HCT116 (cell line): ENCODE measurements at regions not wholly inside any gene's neighbourhood (a gene's known extent, or its start where the extent isn't known, plus 50 kb on each side); places are given as distances from the start of the nearest gene placed in this dataset.

ENCODE experiments used
- ATAC-seq: fragments of 200-7000 bp; cut with Tn5 transposase; 2 replicates; pipeline ENCODE4 v1.9.1; 2020; ENCODE audit warnings: mild to moderate bottlenecking, moderate library complexity
- BruUV-seq: library from RNA; stranded (reverse); fragments of 400-500 nt; replicated peaks from 2 replicates; lab custom pipeline; 2021; lab: Mats Ljungman, UMichigan
- CTCF ChIA-PET: fragments of 300-600 bp; sonication (Branson Sonifier 250); formaldehyde crosslinking; loops from one replicate; lab custom pipeline; 2021; ENCODE audit warnings: antibody characterized with exemption; lab: Charles Lee
- POLR2A ChIA-PET: fragments of 300-600, 350-600 bp; sonication (Branson Sonifier 250); formaldehyde crosslinking; loops from one replicate; lab custom pipeline; 2021; ENCODE audit warnings: antibody characterized with exemption; lab: Charles Lee
- RAD21 ChIA-PET, 2 experiments: fragments of 300-600 bp; sonication (Branson Sonifier 250); formaldehyde crosslinking; loops; one replicate each; lab custom pipeline; 2023; ENCODE audit warnings: low total read pairs in 2 of 2; ENCODE audit not compliant: uncharacterized antibody in 2 of 2, unreplicated experiment in 2 of 2, low non-redundant PET in 1 of 2; lab: Charles Lee
- DNase-seq: peaks from one replicate; pipeline ENCODE4 v3.0.0-alpha.2; 2010; ENCODE audit warnings: low read depth, low spot score
- H2AFZ ChIP-seq: fragments of 200-600 bp; shearing (Covaris generic), sonication (generic); 2 replicates; pipeline ENCODE4 v1.6.1; 2017; ENCODE audit warnings: low read depth, mixed run types, mixed read lengths, antibody characterized with exemption, low read length; ENCODE audit not compliant: poor library complexity, severe bottlenecking
- H3K27ac ChIP-seq: 2 replicates; pipeline ENCODE4 v1.5.1; 2012; ENCODE audit warnings: low read depth, low read length
- H3K27me3 ChIP-seq: fragments of 200-600 bp; sonication (generic); 2 replicates; pipeline ENCODE4 v1.6.1; 2016; ENCODE audit warnings: mixed run types, low read length, mixed read lengths; ENCODE audit not compliant: insufficient read depth
- H3K36me3 ChIP-seq, 2 experiments: fragments of 200-500 bp in 1 of 2; fragments of 200-600 bp in 1 of 2; sonication (Bioruptor generic) in 1 of 2; sonication (generic) in 1 of 2; 2 replicates each; pipeline versions ENCODE4 v1.5.1 to v1.6.1; 2014 to 2016; ENCODE audit warnings: low read length in 2 of 2, inconsistent platforms in 1 of 2, mixed read lengths in 1 of 2, mixed run types in 1 of 2; ENCODE audit not compliant: insufficient read depth in 2 of 2, control insufficient read depth in 1 of 2
- H3K4me1 ChIP-seq, 2 experiments: fragments of 200-600 bp in 1 of 2; sonication (generic) in 1 of 2; 2 replicates each; pipeline versions ENCODE4 v1.5.1 to v1.6.1; 2012 to 2017; ENCODE audit warnings: low read length in 2 of 2, inconsistent platforms in 1 of 2, mild to moderate bottlenecking in 1 of 2, mixed read lengths in 1 of 2, mixed run types in 1 of 2, moderate library complexity in 1 of 2; ENCODE audit not compliant: insufficient read depth in 2 of 2, control insufficient read depth in 1 of 2
- H3K4me2 ChIP-seq: fragments of 200-600 bp; sonication (generic); 2 replicates; pipeline ENCODE4 v1.6.1; 2017; ENCODE audit warnings: mixed run types, low read length, mixed read lengths
- H3K4me3 ChIP-seq, 2 experiments: fragments of 200-600 bp in 1 of 2; sonication (generic) in 1 of 2; replicated peaks in 1 of 2; 2 replicates each; pipeline ENCODE4 v1.5.1; 2011 to 2016; ENCODE audit warnings: low read length in 2 of 2, control low read depth in 1 of 2, low read depth in 1 of 2, mild to moderate bottlenecking in 1 of 2, mixed read lengths in 1 of 2, mixed run types in 1 of 2
- H3K79me2 ChIP-seq: fragments of 200-600 bp; sonication (generic); 2 replicates; pipeline ENCODE4 v1.6.1; 2017; ENCODE audit warnings: mild to moderate bottlenecking, mixed run types, low read length, moderate library complexity, mixed read lengths; ENCODE audit not compliant: insufficient read depth
- H3K9ac ChIP-seq: fragments of 200-600 bp; sonication (generic); 2 replicates; pipeline ENCODE4 v1.6.1; 2016; ENCODE audit warnings: low read length, mixed read lengths
- H3K9me2 ChIP-seq: fragments of 200-600 bp; sonication (generic), shearing (Covaris generic); 2 replicates; pipeline ENCODE4 v1.6.1; 2017; ENCODE audit warnings: mixed run types, mild to moderate bottlenecking, moderate library complexity; ENCODE audit not compliant: insufficient read depth
- H3K9me3 ChIP-seq, 2 experiments: fragments of 200-500 bp in 1 of 2; fragments of 200-600 bp in 1 of 2; sonication (Bioruptor generic) in 1 of 2; sonication (generic) in 1 of 2; 2 replicates each; pipeline ENCODE4 v1.6.1; 2014 to 2017; ENCODE audit warnings: low read length in 2 of 2, mixed read lengths in 2 of 2, inconsistent platforms in 1 of 2, low read depth in 1 of 2, mild to moderate bottlenecking in 1 of 2, mixed run types in 1 of 2, moderate library complexity in 1 of 2; ENCODE audit not compliant: control insufficient read depth in 1 of 2, insufficient read depth in 1 of 2
- H4K20me1 ChIP-seq: fragments of 200-600 bp; sonication (generic), shearing (Covaris generic); 2 replicates; pipeline ENCODE4 v1.6.1; 2017; ENCODE audit warnings: mixed run types, mild to moderate bottlenecking, moderate library complexity; ENCODE audit not compliant: insufficient read depth
- EGR1 ChIP-seq: IDR thresholded peaks from 2 replicates; pipeline ENCODE4 v1.6.1; 2012; ENCODE audit warnings: low read depth
- SRF ChIP-seq: IDR thresholded peaks from 2 replicates; pipeline ENCODE4 v1.6.1; 2012; ENCODE audit warnings: low read depth
- TCF7L2 ChIP-seq: IDR thresholded peaks from 2 replicates; pipeline ENCODE4 v1.7.0; 2011; ENCODE audit warnings: borderline replicate concordance, inconsistent platforms; ENCODE audit not compliant: insufficient read depth, insufficient read length; ENCODE audit errors: extremely low read depth
- YY1 ChIP-seq: IDR thresholded peaks from 2 replicates; pipeline ENCODE4 v1.6.1; 2011; ENCODE audit warnings: low read length, low read depth, moderate library complexity, mild to moderate bottlenecking; ENCODE audit not compliant: insufficient replicate concordance; ENCODE audit errors: extremely low read depth
- ZFX ChIP-seq: fragments of 450-650 bp; IDR thresholded peaks from 2 replicates; pipeline ENCODE4 v1.6.1; 2017
- ZNF274 ChIP-seq: fragments of 200-500 bp; sonication (Bioruptor generic); IDR thresholded peaks from 2 replicates; pipeline ENCODE4 v1.6.1; 2014; ENCODE audit warnings: mild to moderate bottlenecking, low read depth, low read length, inconsistent platforms
- intact Hi-C: fragments of 100-400 bp; cut with micrococcal nuclease; formaldehyde crosslinking; loops from 2 replicates; pipeline ENCODE4 v1.10.0; 2022
- TF ChIP-seq, protein P1 (sequence below): IDR thresholded peaks from 2 replicates; pipeline ENCODE4 v1.6.1; 2012; ENCODE audit warnings: low read depth
- TF ChIP-seq, protein P2 (sequence below): IDR thresholded peaks from 2 replicates; pipeline ENCODE4 v1.6.1; 2012

DNA sequence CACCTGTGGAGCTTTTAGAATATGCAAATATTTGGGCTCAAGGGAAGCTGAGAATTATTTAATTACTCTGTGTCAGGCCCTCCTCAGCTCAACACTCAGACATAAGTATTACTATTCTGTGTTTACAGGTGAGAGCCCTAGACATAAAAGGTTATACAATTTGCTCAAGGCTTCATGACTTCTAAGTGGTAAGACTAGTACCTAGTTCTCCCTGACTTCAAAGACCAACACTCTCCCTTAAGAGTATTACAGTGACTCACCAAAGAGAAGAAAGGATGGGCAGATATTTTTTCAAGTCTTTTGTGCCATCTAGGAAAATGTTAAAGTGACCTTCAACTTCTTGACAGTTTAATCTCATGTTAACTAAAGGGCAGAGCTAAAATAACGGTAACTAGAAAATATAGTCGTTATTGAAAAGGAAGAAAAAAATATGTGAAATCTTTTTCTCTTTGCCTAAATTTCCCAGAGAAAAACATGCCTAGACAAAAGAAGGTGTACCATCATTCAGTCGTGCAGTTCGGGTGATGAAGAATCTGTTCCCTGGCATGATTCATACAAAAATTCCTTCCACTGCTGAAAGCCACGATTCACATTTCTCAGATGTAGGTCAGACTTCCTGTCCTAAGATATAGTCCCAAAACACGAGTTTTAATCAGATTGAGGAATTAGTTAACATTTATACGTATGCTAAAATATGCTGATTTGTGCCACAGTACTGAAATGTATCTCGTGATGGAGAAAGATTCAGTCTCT lies 849.1 kb upstream of the API5 start:
- no peaks in the 10 kb centered on the region for H4K20me1 ChIP-seq
- TF ChIP-seq YY1 (no peak), ZFX (no peak), ZNF274 (no peak), TCF7L2 (no peak), SRF (no peak), EGR1 (no peak)
- TF ChIP-seq, protein P1, sequence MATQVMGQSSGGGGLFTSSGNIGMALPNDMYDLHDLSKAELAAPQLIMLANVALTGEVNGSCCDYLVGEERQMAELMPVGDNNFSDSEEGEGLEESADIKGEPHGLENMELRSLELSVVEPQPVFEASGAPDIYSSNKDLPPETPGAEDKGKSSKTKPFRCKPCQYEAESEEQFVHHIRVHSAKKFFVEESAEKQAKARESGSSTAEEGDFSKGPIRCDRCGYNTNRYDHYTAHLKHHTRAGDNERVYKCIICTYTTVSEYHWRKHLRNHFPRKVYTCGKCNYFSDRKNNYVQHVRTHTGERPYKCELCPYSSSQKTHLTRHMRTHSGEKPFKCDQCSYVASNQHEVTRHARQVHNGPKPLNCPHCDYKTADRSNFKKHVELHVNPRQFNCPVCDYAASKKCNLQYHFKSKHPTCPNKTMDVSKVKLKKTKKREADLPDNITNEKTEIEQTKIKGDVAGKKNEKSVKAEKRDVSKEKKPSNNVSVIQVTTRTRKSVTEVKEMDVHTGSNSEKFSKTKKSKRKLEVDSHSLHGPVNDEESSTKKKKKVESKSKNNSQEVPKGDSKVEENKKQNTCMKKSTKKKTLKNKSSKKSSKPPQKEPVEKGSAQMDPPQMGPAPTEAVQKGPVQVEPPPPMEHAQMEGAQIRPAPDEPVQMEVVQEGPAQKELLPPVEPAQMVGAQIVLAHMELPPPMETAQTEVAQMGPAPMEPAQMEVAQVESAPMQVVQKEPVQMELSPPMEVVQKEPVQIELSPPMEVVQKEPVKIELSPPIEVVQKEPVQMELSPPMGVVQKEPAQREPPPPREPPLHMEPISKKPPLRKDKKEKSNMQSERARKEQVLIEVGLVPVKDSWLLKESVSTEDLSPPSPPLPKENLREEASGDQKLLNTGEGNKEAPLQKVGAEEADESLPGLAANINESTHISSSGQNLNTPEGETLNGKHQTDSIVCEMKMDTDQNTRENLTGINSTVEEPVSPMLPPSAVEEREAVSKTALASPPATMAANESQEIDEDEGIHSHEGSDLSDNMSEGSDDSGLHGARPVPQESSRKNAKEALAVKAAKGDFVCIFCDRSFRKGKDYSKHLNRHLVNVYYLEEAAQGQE = no peak
- TF ChIP-seq, protein P2, sequence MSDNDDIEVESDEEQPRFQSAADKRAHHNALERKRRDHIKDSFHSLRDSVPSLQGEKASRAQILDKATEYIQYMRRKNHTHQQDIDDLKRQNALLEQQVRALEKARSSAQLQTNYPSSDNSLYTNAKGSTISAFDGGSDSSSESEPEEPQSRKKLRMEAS = no peak
- BruUV-seq = no TSS peak
- H3K9ac ChIP-seq = no peak overlapping the region
- no peaks in the 10 kb centered on the region for H3K9me2 ChIP-seq
- H3K4me1 ChIP-seq = no peaks in the 10 kb centered on the region
- H3K9me3 ChIP-seq = peaks cover 7 to 11% of the 10 kb centered on the region in 2 experiments; a peak in 2 of 4 replicates
- no peak overlapping the region for H2AFZ ChIP-seq
- no peak for DNase-seq
- CTCF ChIA-PET = no interaction called here
- no peak overlapping the region for H3K4me2 ChIP-seq
- H3K27ac ChIP-seq = no peak overlapping the region
- H3K36me3 ChIP-seq = no peaks in the 10 kb centered on the region
- RAD21 ChIA-PET = no interaction called here
- no peaks in the 10 kb centered on the region for H3K79me2 ChIP-seq
- no peaks in the 10 kb centered on the region for H3K27me3 ChIP-seq
- intact Hi-C loops = no loop called here
- no peak for ATAC-seq
- H3K4me3 ChIP-seq = no peak overlapping the region
- POLR2A ChIA-PET = no interaction called here
